ENCODE measurements at regions not wholly inside any gene's neighbourhood (a gene's known extent, or its start where the extent isn't known, plus 50 kb on each side); places are given as distances from the start of the nearest gene placed in this dataset.
A peak's percentile ranks its signal among the peaks of the same experiment; 100 is the strongest.

DNA sequence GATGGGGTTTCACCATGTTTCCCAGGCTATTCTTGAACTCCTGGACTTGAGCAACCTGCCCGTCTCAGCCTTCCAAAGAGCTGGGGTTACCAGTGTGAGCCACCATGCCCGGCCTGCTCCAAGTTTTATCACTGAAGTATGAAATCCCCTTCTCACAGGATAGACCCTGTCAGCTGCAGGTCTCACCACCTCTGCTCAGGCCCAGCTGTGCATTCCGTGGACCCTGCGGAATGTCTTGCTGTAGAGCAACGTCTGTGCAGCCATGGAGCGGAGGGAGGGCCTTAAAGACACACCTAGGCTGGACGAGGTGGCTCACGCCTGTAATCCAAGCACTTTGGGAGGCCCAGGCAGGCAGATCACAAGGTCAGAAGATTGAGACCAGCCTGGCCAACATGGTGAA is 625.4 kb downstream of the BRD1 start:
- DNase-seq (no peak), ATAC-seq (no peak)
- Mint-ChIP-seq H3K27me3 (peaks cover 22% of the 10 kb centered on the region), H3K27ac (no peak overlapping the region), H3K4me1 (peaks cover 5% of the 10 kb centered on the region), H3K9me3 (no peaks in the 10 kb centered on the region), H3K4me3 (no peak overlapping the region)

DNA sequence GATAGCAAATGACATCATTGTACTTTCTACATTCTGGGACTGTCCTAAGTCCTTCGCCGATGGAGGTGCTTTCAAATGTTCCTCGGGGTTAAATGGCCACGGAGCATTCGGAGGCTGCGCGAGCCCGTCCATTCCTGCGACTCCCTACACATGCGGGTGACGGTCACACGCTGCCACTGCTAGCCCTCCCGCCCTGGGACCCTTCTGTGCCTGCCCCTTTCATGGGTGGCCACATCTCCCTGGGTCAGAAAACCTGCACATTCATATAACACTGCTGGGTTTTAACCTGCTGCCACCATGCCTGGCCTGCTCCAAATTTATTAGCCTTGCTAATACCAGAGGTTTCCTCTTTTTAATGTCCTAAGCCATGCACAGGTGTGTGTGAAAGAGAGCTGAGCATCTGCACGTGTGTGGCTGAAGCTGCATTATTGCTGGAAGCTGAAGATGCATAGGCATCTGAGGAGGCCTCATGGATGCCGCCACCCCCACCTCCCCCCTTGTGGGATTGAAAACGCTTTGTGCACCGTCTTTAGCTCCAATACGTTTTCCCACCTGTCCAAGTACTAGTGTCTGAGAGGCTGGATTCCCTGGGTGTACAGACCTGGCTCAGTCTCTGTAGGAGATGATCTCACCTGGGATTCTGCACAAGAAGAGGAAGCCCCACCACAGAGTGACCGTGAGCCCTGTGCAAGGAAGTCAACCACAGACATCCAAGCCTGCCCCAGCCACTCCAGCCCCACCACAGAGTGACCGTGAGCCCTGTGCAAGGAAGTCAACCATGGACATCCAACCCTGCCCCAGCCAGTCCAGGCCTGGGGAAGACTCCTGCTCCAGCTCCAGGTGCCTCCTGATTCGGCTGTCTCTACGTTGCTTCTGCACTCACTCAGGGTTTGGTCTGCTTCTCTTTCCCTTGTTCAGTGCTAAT is 626.4 kb downstream of the BRD1 start:
- no peak overlapping the region for H3K4me3 Mint-ChIP-seq
- H3K9me3 Mint-ChIP-seq = no peaks in the 10 kb centered on the region
- H3K27ac Mint-ChIP-seq = no peak overlapping the region
- peaks cover 5% of the 10 kb centered on the region for H3K4me1 Mint-ChIP-seq
- peaks cover 27% of the 10 kb centered on the region for H3K27me3 Mint-ChIP-seq
- DNase-seq = no peak
- ATAC-seq = no peak

DNA sequence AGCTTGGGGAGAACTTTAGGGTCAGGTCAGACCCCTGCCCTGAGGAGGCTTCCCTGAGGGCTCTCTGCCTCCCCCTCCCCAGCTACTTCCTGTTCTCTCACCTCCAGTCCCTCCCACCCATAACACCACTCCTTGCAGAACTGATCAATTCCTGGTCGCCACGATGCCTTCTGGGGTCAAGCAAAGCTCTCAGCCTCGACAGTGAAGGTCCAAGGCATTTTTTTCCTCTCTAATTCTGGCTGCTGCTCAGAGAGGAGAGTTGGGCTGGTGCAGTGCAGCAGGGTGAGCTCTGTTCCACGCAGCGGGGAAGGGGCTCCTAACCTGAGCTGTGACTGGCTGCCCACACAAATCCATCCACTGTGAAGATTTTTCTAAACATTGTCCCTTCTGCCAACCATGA is 628.4 kb downstream of the BRD1 start:
- no peak for ATAC-seq
- Mint-ChIP-seq H3K4me3 (no peak overlapping the region), H3K27me3 (peaks cover 32% of the 10 kb centered on the region), H3K4me1 (peaks cover 5% of the 10 kb centered on the region), H3K27ac (peak overlapping the region in 1 of 2 donors; percentile 50), H3K9me3 (no peaks in the 10 kb centered on the region)
- DNase-seq = no peak

DNA sequence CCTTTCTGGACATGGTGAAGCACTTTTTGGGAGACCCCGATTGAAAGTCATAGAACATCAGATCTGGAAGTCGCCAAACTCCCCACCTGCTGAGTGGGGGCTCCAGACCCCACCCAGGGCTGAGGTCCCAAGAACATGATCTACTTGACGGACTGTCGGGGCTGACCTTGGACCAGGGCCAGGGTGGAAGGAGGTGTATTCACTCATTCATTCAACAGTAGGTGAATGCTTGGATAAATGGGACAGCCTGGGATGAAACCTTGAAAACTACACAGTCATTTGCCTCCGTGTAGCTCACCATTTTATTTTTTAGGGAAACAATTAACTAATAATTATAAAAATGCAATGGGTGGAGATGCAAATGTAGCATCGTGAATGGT is 629.0 kb downstream of the BRD1 start:
- Mint-ChIP-seq H3K9me3 (no peaks in the 10 kb centered on the region), H3K4me1 (peaks cover 5% of the 10 kb centered on the region), H3K27me3 (peaks cover 32% of the 10 kb centered on the region), H3K27ac (no peak overlapping the region), H3K4me3 (no peak overlapping the region)
- ATAC-seq (no peak), DNase-seq (no peak)

DNA sequence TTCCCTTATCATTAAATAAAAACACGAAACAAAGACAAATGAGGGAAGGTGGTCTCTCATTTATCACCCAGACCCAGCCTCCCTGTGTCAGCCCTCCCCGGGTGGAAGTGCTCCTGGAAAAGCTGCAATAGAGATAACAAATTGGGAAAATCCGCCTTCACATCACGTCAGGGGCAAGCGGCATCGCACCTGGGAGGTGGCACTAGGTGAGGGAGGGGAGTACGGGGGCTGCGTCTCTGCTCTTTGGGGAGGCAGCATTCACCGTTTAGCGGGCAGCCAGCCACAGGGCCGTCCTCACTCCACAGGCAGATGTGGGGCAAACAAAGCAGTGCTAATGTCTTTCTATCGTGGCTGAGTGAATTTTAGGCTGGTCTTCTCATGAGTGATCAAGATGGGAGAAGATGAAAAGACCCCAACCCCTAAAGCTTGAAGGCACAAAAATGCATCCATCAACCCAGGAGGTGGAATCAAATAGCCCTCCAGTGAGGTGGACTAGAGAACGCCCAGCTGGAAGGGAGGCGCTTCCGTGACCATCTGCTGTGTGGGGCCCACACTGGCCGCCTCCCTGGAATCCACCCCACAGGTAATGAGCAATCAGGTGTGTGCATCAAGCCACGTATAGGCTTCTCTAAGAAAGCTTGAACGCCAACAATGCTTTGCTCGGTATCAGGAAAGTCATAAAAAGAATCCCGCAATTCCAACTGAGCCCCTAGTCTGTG is 629.5 kb downstream of the BRD1 start:
- Mint-ChIP-seq H3K9me3 (no peaks in the 10 kb centered on the region), H3K4me1 (peaks cover 5% of the 10 kb centered on the region), H3K27me3 (peaks cover 32% of the 10 kb centered on the region)

DNA sequence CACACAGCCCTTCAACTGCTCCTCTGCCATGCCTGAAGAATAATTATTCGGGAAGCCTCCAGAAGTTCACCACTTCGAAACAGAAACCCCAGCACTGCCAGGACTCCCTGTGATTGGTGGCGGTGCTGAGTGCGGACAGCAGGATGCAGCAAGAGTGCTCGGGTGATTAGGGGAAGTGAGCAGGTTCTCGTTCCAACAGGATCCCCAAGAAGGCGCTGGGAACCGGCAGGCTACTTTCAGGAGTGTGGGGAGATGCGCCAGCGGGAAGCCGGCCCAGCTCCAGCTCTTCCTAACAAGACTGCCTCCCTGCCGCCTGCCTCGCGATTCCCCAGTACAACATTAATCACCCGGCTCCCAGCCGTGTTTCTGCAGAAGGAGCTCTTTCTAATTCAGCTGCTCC is 630.2 kb downstream of the BRD1 start:
- Mint-ChIP-seq H3K27ac (peak overlapping the region in 1 of 2 donors; percentile 39), H3K4me1 (peaks cover 5% of the 10 kb centered on the region), H3K4me3 (no peak overlapping the region), H3K27me3 (peaks cover 39% of the 10 kb centered on the region), H3K9me3 (no peaks in the 10 kb centered on the region)
- ATAC-seq = no peak
- DNase-seq = no peak

More for the DNA sequence above, 629.5 kb downstream of the BRD1 start:
- Mint-ChIP-seq H3K27ac (peak overlapping the region in 1 of 2 donors; percentile 39), H3K4me3 (no peak overlapping the region)
- ATAC-seq = no peak
- DNase-seq = no peak

DNA sequence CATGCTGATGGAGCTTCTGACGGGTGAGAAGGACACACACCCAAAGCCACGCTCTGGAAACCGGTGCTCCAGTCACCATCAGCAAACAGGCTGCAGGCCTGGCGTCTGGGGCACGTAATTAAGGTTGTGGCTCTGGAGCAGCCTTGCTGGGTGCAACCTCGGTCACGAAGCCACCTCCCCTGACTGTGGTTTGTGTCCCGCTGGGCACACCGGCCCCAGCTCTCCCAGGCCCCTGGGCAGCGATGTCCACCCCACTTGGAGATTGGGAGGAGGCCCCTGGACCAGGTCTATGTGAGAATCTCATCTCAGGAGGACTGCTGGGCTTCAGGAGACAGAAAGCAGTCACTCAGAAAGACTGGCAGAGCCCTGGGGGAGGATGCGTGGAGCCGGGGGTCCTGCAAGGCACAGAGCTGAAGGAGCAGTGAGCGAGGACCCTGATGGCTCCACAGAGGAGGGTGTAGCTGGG is 631.6 kb downstream of the BRD1 start:
- DNase-seq = no peak
- Mint-ChIP-seq H3K4me1 (peaks cover 5% of the 10 kb centered on the region), H3K9me3 (no peaks in the 10 kb centered on the region), H3K27ac (no peak overlapping the region), H3K27me3 (peaks cover 47% of the 10 kb centered on the region), H3K4me3 (no peak overlapping the region)
- no peak for ATAC-seq

DNA sequence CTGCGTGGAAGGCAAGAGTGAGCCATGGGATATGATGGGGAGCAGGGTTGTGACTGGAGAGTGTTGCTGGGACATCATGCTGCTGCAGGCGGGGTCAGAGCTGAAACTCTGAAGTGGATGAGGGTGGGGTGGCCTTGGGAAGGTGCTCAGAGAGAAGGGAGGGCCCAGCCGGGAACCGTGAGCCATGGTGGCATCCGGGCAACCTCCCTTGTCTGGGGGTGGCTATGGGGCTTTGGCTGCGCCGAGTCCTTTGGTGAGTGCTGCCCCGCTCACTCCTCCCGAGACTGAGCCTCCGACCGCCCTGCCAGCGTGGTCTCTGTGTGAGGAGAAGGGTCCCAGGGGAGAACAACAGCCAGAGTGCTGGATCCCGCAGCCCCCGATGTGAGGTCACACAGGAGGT is 632.0 kb downstream of the BRD1 start:
- H3K4me3 Mint-ChIP-seq = no peak overlapping the region
- DNase-seq (no peak), ATAC-seq (no peak)
- H3K9me3 Mint-ChIP-seq = no peaks in the 10 kb centered on the region
- peaks cover 5% of the 10 kb centered on the region for H3K4me1 Mint-ChIP-seq
- H3K27me3 Mint-ChIP-seq = peaks cover 49% of the 10 kb centered on the region
- no peak overlapping the region for H3K27ac Mint-ChIP-seq

DNA sequence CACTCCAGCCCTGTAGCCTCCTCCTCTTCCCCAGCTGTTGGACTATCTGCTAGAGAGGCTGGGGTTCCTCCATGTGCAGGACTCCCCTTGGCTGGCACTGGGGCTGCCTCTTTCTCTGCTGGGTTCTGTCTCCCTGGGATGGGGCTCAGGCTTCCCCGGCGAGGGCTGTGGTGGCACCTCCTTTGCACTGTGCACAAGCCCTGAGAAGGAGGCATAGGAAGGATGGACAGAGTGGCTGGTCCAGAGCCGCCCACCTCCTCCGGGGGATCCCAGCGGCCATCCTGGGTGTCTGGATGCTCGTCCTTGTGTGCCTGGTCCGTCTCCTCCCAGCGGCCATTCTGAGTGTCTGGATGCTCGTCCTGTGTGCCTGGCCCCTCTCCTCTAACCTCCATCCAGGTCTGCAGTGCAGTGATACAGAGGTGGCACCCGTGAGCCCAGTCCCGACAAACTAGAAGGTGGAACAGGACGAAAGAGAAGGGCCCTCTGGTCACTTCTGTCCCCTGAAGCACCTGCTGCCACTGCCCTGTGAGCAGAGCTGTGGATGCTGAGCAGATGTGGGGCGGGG is 633.7 kb downstream of the BRD1 start:
- peaks cover 42% of the 10 kb centered on the region for H3K27me3 Mint-ChIP-seq
- DNase-seq (no peak), ATAC-seq (no peak)
- no peaks in the 10 kb centered on the region for H3K9me3 Mint-ChIP-seq
- H3K4me3 Mint-ChIP-seq = no peak overlapping the region
- H3K27ac Mint-ChIP-seq = no peak overlapping the region
- H3K4me1 Mint-ChIP-seq = peaks cover 5% of the 10 kb centered on the region

DNA sequence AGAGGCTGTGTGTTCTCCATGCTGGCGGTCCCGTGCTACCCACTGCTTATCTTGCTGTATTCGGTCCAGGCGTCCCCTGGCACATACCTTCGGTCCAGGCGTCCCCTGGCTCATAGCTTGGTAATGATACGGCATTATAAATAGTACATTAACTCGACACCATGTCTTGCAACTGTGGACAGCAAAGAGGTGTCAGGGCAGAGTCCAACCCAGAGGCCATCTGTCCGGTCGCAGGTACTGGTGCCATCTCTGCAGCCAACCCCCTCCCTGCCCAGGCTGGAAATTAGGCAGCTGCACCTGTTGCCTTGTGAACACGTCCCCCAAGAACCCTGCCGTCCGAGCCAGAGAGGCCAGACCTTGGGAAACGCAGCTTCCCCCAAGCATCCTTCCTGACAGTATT is 634.3 kb downstream of the BRD1 start:
- ATAC-seq = no peak
- no peaks in the 10 kb centered on the region for H3K9me3 Mint-ChIP-seq
- no peak overlapping the region for H3K27ac Mint-ChIP-seq

DNA sequence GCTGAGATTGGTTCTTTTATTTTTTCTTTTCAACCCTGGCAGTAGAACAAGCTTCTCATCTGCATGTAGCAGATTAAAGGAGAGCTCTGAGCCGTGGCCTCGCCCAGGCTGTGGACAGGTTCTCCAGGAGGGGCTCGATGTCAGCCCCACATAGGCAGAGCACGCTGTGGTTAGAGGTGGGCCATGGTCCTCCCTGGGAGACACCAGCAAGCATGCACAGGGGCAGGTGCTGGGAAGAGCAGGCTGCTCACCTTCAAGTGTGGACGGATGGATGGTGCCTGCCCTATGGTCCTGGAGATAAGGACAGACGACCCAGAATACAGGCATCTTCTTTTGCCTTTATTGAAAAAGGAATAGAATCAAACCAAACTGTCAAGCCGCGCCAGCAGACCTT is 634.8 kb downstream of the BRD1 start:
- ATAC-seq (no peak), DNase-seq (no peak)
- Mint-ChIP-seq H3K27ac (no peak overlapping the region), H3K4me3 (no peak overlapping the region), H3K9me3 (no peaks in the 10 kb centered on the region), H3K4me1 (peaks cover 4% of the 10 kb centered on the region), H3K27me3 (peaks cover 42% of the 10 kb centered on the region)

More for the DNA sequence above, 634.3 kb downstream of the BRD1 start:
- Mint-ChIP-seq H3K4me3 (no peak overlapping the region), H3K27me3 (peaks cover 43% of the 10 kb centered on the region), H3K4me1 (peaks cover 5% of the 10 kb centered on the region)
- no peak for DNase-seq

DNA sequence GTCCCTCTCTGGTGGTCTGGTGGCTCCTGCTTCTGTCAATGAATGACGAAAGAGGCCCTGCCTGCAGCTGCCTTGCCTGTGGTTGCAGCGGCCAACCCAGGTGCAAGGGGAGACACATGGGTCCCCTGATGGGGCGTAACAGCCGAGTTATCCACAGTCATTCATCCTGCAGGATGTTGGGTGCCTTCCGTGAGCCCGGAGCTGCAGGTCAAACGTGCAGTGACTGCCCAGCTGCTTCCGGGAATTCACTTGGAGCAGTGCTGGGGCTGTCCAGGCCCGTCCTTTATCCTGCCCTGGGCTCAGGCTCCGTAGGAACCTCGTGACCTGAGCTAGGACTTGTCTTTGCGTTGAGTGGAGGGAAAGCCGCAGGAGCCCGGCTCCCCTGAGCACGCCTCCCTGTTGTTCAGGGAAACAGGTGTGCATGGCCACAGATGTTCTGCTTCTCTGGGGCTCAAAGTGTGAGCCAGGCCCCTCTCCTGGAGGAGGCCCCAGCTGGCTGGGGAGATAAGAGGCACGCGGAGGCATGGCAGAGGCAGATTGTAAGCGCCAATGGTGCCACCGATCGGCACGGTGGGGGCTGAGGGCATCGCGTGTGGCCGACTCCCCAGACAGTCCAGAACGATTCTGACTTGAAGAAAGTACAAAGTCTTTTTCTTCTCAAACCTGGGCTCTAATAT is 635.4 kb downstream of the BRD1 start:
- peaks cover 36% of the 10 kb centered on the region for H3K27me3 Mint-ChIP-seq
- no peaks in the 10 kb centered on the region for H3K4me1 Mint-ChIP-seq
- H3K4me3 Mint-ChIP-seq = no peak overlapping the region
- H3K9me3 Mint-ChIP-seq = no peaks in the 10 kb centered on the region
- DNase-seq = no peak
- ATAC-seq = no peak
- H3K27ac Mint-ChIP-seq = no peak overlapping the region

DNA sequence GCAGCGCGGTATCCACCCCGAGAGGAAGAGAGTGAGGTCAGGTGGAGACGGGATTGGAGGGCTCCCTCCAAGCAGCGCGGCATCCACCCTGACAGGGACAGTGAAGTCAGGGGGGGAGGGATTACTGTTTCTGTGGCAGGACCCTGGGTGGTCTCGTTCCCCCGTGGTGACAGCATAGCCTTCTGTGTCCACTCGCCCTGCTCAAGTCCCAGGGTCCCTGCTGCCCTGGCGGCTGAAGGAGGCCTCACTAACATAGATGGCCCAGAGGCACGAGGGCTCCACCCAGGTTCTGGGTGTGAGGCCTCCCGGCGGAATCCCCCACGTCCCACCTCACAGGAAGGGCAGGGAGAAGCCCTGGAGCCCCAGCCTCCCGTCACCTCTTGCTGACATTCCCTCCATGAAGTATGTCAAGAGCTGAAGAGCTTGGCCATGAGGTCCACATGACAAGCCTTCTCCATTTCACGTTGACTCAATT is 636.1 kb downstream of the BRD1 start:
- H3K4me3 Mint-ChIP-seq = no peak overlapping the region
- no peaks in the 10 kb centered on the region for H3K9me3 Mint-ChIP-seq
- DNase-seq (no peak), ATAC-seq (no peak)
- H3K27me3 Mint-ChIP-seq = peaks cover 31% of the 10 kb centered on the region
- no peaks in the 10 kb centered on the region for H3K4me1 Mint-ChIP-seq
- H3K27ac Mint-ChIP-seq = no peak overlapping the region

DNA sequence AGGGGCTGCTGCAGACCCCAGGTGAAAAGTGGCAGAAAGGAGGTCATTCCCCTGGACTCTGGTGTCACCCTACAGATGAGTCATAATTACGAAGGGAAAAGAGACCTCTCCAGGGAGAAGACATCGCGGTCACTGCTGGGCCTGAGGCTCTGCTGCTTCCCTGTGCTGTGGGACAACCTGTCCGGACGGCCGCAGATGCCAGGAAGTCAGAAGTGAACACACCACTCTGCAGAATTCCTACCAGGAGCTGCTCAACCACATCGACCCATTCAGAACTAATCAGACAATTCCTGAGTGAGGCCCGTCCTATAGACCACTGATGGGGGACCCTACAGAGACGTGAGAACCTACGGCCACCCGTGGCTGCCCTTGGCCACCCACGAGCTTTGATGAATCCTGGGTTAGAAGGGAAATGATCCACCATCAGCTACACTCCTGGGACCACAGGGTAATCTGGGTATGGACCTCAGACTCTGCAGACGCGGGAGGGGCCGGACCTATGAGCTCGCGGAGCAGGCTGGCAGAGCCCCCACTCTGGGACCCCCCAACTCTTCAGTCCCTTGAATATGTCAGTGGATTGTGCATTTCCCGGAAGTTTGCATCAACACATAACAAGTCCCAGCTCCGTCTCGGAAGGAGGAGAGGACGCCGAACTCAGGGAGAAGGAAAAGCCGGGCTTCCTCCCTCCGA is 636.7 kb downstream of the BRD1 start:
- no peak overlapping the region for H3K27ac Mint-ChIP-seq
- DNase-seq (no peak), ATAC-seq (no peak)
- peaks cover 31% of the 10 kb centered on the region for H3K27me3 Mint-ChIP-seq
- no peak overlapping the region for H3K4me3 Mint-ChIP-seq
- H3K9me3 Mint-ChIP-seq = no peaks in the 10 kb centered on the region
- H3K4me1 Mint-ChIP-seq = no peaks in the 10 kb centered on the region

DNA sequence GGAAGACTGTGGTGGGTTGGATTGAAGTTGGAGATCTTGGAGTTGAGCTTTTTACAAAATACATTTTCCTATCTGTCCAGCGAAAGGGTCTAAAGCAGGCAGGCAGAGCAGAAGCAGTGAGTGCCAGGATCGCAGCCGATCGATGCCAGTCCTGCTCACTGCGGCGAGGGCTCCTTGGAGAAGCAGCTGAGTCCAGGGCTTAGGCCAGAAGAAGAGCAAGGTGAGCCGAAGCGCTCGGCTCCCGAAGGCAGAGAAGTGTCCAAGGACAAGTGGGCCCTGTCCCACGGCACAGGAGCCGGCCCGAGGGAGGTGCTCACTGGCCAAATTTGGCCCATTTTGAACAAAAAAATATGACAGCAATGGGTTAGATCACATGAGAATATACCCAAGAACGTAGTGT is 637.8 kb downstream of the BRD1 start:
- DNase-seq (no peak), ATAC-seq (no peak)
- Mint-ChIP-seq H3K9me3 (no peaks in the 10 kb centered on the region), H3K4me3 (no peak overlapping the region), H3K4me1 (no peaks in the 10 kb centered on the region), H3K27ac (peak overlapping the region in 1 of 2 donors; percentile 20), H3K27me3 (peaks cover 26% of the 10 kb centered on the region)

Data from stimulated activated naive CD8-positive, alpha-beta T cell treated with anti-CD3 and anti-CD28 coated beads, Interleukin-15, amount 100 ng/mL, for 72 hours (primary cell).